Osteocyte (in vitro differentiated cells): ENCODE measurements at regions not wholly inside any gene's neighbourhood (a gene's known extent, or its start where the extent isn't known, plus 50 kb on each side); places are given as distances from the start of the nearest gene placed in this dataset.

ENCODE experiments used
- DNase-seq: peaks from one replicate; pipeline ENCODE4 v3.0.0; 2021; ENCODE audit warnings: mixed read lengths; ENCODE audit not compliant: unreplicated experiment; ENCODE audit errors: extremely low spot score
- H3K27ac Mint-ChIP-seq: one replicate; pipeline ENCODE4 v1.8.0; 2021; ENCODE audit warnings: mild to moderate bottlenecking, mixed read lengths; ENCODE audit not compliant: unreplicated experiment
- H3K27me3 Mint-ChIP-seq: one replicate; pipeline ENCODE4 v1.8.0; 2021; ENCODE audit warnings: mixed read lengths; ENCODE audit not compliant: unreplicated experiment
- H3K36me3 Mint-ChIP-seq: one replicate; pipeline ENCODE4 v1.8.0; 2021; ENCODE audit warnings: mixed read lengths; ENCODE audit not compliant: unreplicated experiment
- H3K4me1 Mint-ChIP-seq: one replicate; pipeline ENCODE4 v1.8.0; 2021; ENCODE audit warnings: mixed read lengths; ENCODE audit not compliant: unreplicated experiment
- H3K4me3 Mint-ChIP-seq: one replicate; pipeline ENCODE4 v1.8.0; 2021; ENCODE audit warnings: mild to moderate bottlenecking, moderate library complexity, mixed read lengths; ENCODE audit not compliant: unreplicated experiment
- H3K9me3 Mint-ChIP-seq: one replicate; pipeline ENCODE4 v1.8.0; 2021; ENCODE audit warnings: mixed read lengths; ENCODE audit not compliant: unreplicated experiment
- TF ChIP-seq, protein P1 (sequence below): fragments of 200-600 bp; sonication (generic); IDR thresholded peaks from 2 replicates; pipeline ENCODE4 v1.5.0; 2021; ENCODE audit warnings: antibody characterized with exemption, mild to moderate bottlenecking, moderate library complexity

DNA sequence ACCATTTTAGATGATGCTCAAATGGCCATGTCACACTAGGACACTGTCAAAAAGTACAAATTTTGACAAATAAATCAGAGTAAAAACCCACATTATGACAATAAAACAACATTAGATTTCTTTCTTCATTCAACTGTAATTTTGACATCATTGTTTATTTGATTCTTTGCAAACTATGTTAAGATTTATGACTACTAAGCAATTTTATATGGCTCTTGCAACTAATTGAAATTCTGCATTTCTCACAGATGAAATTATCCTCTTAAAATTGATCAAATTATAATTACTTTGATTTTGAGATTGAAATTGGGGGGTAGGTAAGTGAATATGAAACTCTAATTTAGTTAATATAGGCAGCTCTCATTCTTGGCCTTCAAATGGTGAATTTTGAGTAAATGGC lies 59.8 kb downstream of the ATOH1 start:
- DNase-seq: no peak
- no peak overlapping the region for H3K27ac Mint-ChIP-seq
- no peaks in the 10 kb centered on the region for H3K9me3 Mint-ChIP-seq
- H3K4me3 Mint-ChIP-seq: no peak overlapping the region
- no peaks in the 10 kb centered on the region for H3K36me3 Mint-ChIP-seq
- peaks cover 13% of the 10 kb centered on the region for H3K27me3 Mint-ChIP-seq
- H3K4me1 Mint-ChIP-seq: no peaks in the 10 kb centered on the region
- TF ChIP-seq, protein P1, sequence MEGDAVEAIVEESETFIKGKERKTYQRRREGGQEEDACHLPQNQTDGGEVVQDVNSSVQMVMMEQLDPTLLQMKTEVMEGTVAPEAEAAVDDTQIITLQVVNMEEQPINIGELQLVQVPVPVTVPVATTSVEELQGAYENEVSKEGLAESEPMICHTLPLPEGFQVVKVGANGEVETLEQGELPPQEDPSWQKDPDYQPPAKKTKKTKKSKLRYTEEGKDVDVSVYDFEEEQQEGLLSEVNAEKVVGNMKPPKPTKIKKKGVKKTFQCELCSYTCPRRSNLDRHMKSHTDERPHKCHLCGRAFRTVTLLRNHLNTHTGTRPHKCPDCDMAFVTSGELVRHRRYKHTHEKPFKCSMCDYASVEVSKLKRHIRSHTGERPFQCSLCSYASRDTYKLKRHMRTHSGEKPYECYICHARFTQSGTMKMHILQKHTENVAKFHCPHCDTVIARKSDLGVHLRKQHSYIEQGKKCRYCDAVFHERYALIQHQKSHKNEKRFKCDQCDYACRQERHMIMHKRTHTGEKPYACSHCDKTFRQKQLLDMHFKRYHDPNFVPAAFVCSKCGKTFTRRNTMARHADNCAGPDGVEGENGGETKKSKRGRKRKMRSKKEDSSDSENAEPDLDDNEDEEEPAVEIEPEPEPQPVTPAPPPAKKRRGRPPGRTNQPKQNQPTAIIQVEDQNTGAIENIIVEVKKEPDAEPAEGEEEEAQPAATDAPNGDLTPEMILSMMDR: no peak

DNA sequence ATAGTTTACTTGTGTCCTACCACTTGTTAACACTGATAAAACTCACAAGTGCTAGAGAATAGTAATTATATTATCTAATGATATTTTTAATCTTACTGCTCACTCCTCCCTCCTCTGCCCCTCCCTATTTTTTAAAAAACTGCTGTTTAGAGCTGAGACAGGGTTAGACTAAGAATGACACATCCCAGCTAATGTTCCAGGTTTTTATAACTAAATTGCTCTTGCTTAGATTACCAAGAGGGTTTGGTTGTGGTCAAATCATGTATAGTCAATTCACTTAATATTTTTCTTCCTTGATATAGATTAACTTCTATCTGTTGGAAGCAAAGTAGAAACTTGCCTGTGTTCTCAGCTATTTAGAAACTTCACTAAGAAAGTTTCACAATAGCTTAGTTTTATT lies 60.2 kb downstream of the ATOH1 start:
- no peaks in the 10 kb centered on the region for H3K4me1 Mint-ChIP-seq
- TF ChIP-seq, protein P1: no peak
- DNase-seq: no peak
- H3K4me3 Mint-ChIP-seq: no peak overlapping the region
- no peaks in the 10 kb centered on the region for H3K9me3 Mint-ChIP-seq
- H3K27me3 Mint-ChIP-seq: peaks cover 13% of the 10 kb centered on the region
- no peak overlapping the region for H3K27ac Mint-ChIP-seq
- no peaks in the 10 kb centered on the region for H3K36me3 Mint-ChIP-seq

DNA sequence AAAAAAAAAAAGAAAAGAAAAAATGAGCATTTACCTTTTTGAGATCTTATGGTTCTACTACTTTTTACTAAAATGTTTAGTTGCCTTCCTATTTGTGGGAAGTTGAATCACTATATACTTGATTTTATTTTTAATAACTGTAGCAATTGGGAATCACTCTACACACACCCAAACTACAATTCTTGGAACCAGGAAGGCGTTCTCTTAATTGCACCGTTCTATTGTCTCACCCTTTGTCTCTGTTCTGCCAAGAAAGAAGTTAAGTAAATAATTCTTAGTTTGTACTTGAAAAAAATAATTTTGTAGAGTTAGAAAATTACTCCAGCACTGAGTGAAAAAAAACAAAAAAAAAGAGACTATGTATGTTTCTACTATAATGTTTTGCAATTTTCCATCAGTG lies 62.7 kb downstream of the ATOH1 start:
- no peak for DNase-seq
- no peak overlapping the region for H3K4me3 Mint-ChIP-seq
- no peaks in the 10 kb centered on the region for H3K9me3 Mint-ChIP-seq
- no peak overlapping the region for H3K27ac Mint-ChIP-seq
- H3K27me3 Mint-ChIP-seq: peaks cover 27% of the 10 kb centered on the region
- no peaks in the 10 kb centered on the region for H3K4me1 Mint-ChIP-seq
- TF ChIP-seq, protein P1: no peak
- no peaks in the 10 kb centered on the region for H3K36me3 Mint-ChIP-seq

DNA sequence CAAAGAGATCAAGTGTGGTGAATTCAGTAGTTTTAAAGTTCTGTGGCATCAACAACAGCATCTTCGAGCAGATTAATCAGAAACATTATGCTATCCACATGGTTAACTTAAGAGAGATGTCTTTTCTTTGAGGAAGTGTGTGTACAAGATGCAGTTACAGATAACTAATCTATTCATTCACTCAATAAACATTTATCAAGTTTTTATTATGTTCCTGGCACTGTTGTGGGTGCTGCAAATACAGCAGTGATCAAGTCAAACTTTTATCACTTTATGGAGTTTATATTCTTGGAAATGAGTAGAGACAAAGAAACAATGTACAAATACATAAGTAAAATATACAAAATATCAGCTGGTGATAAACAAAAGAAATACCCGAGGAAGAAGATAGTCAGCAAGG lies 66.4 kb downstream of the ATOH1 start:
- Mint-ChIP-seq H3K27me3 (peaks cover 32% of the 10 kb centered on the region), H3K36me3 (no peaks in the 10 kb centered on the region), H3K4me1 (no peaks in the 10 kb centered on the region), H3K27ac (no peak overlapping the region), H3K9me3 (no peaks in the 10 kb centered on the region), H3K4me3 (no peak overlapping the region)
- no peak for DNase-seq
- TF ChIP-seq, protein P1: no peak

DNA sequence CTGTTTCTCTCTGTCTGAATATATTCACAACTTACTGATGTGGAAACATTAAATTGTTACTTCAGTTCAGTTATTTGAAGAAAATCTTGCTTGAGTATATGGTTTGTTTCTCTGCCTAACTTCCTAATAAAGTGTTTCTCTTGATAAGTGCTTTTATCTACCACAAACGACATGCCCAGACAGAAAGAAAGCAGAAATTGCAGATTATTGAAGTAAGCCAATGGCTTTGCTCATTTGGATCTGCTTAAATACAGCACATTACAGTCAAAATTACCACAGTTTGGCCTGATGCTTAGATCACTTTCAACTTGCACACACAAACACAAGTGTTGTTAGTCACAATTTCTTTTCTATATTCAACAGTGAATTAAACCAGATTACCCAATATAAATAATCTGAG lies 68.0 kb downstream of the ATOH1 start:
- H3K27ac Mint-ChIP-seq: no peak overlapping the region
- no peaks in the 10 kb centered on the region for H3K36me3 Mint-ChIP-seq
- no peak overlapping the region for H3K4me3 Mint-ChIP-seq
- DNase-seq: no peak
- H3K4me1 Mint-ChIP-seq: no peaks in the 10 kb centered on the region
- H3K9me3 Mint-ChIP-seq: no peaks in the 10 kb centered on the region
- TF ChIP-seq, protein P1: no peak
- peaks cover 44% of the 10 kb centered on the region for H3K27me3 Mint-ChIP-seq
